ENCODE measurements at regions not wholly inside any gene's neighbourhood (a gene's known extent, or its start where the extent isn't known, plus 50 kb on each side); places are given as distances from the start of the nearest gene placed in this dataset.

DNA sequence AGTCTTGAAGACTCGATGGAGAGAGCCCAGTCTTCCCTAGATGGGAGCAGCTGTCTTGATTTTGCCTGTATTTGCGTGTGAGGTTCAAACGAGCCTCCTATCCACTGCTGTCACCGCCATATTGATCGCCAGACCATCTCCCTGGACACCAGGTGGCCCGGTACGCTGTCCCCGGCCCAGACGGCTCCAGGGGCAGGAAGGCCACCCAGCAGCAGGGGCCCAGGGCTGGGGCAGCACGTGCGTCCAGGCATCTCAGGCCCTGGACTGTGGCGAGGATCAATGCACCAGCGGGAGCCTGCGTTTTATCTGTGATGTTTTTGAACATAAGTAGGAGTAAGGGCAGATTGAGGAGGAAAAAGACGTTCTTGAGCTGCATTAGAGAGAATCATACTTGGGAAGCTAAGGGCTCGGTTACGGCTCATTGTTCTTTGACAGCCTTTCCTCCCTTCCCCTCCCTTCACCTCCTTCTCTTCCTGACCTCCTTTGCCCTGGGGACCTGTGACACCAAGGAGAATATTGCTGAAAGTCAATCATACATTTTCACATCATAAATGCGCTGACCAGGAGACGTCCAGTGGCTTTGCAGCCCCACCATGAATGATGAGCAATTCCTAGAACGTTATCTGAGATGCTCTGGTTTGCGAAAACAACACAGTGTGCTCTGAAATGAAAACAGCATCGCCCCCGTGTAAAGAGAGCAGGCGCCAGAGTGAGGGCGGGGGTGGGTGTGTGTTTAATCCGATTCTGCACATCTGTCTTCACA is 711.2 kb upstream of the SALL3 start:
- TF ChIP-seq POLR2A (IDR thresholded peaks at IDR 0.05): no peak
- no peak for TF ChIP-seq CTCF (IDR thresholded peaks at IDR 0.05)

All from vagina (tissue), 2 donors.